Neural cell (in vitro differentiated cells): ENCODE measurements at regions not wholly inside any gene's neighbourhood (a gene's known extent, or its start where the extent isn't known, plus 50 kb on each side); places are given as distances from the start of the nearest gene placed in this dataset.
"Not testable (repeated sequence)": the region's sequence is repeated elsewhere in the genome, so short reads cannot be mapped to it uniquely, and the experiment has no call there.

Experiments
- H2AFZ ChIP-seq: fragments of 200-600, 300-800 bp; sonication (generic), shearing (Covaris generic); 2 replicates; pipeline ENCODE4 v1.6.0; 2014; ENCODE audit warnings: low read depth, mild to moderate bottlenecking, antibody characterized with exemption, low read length, moderate library complexity
- H3F3A ChIP-seq: fragments of 200-600 bp; shearing (Covaris generic); 2 replicates; pipeline ENCODE4 v1.6.1; 2016; ENCODE audit warnings: mild to moderate bottlenecking, moderate library complexity, mixed read lengths, antibody characterized with exemption, low read length; ENCODE audit not compliant: insufficient read depth, poor library complexity, severe bottlenecking
- H3K27ac ChIP-seq: fragments of 200-600, 300-800 bp; sonication (generic), shearing (Covaris generic); 2 replicates; pipeline ENCODE4 v1.5.1; 2014; ENCODE audit warnings: mild to moderate bottlenecking, low read length, moderate library complexity
- H3K27me3 ChIP-seq: fragments of 300-800, 200-600 bp; sonication (generic), shearing (Covaris generic); 2 replicates; pipeline ENCODE4 v1.6.0; 2014; ENCODE audit warnings: mild to moderate bottlenecking, low read depth, low read length, moderate library complexity; ENCODE audit not compliant: insufficient read depth
- H3K36me3 ChIP-seq: fragments of 300-800, 200-600 bp; sonication (generic), shearing (Covaris generic); 2 replicates; pipeline ENCODE4 v1.5.1; 2014; ENCODE audit warnings: mild to moderate bottlenecking, antibody characterized with exemption, low read length, moderate library complexity; ENCODE audit not compliant: insufficient read depth
- H3K4me2 ChIP-seq: fragments of 300-800, 200-600 bp; sonication (generic), shearing (Covaris generic); 2 replicates; pipeline ENCODE4 v1.6.0; 2014; ENCODE audit warnings: mild to moderate bottlenecking, low read length
- H3K4me3 ChIP-seq: fragments of 300-800, 200-600 bp; sonication (generic), shearing (Covaris generic); 2 replicates; pipeline ENCODE4 v1.5.1; 2014; ENCODE audit warnings: mild to moderate bottlenecking, low read length, moderate library complexity
- H3K79me2 ChIP-seq: fragments of 200-600 bp; shearing (Covaris generic); replicated peaks from 2 replicates; pipeline ENCODE4 v1.6.0; 2014; ENCODE audit warnings: mild to moderate bottlenecking, low read length, moderate library complexity; ENCODE audit not compliant: insufficient read depth
- H3K9ac ChIP-seq: fragments of 300-800, 200-600 bp; sonication (generic), shearing (Covaris generic); 2 replicates; pipeline ENCODE4 v1.6.1; 2016; ENCODE audit warnings: mild to moderate bottlenecking, low read length, mixed read lengths
- H3K9me2 ChIP-seq: fragments of 200-600 bp; shearing (Covaris generic); 2 replicates; pipeline ENCODE4 v1.6.1; 2016; ENCODE audit warnings: mild to moderate bottlenecking, low read length, mixed read lengths; ENCODE audit not compliant: insufficient read depth
- H3K9me3 ChIP-seq: fragments of 200-600, 300-800 bp; sonication (generic), shearing (Covaris generic); 2 replicates; pipeline ENCODE4 v1.6.1; 2016; ENCODE audit warnings: mild to moderate bottlenecking, mixed run types, low read length, moderate library complexity, mixed read lengths
- H4K20me1 ChIP-seq: fragments of 200-600 bp; shearing (Covaris generic); 2 replicates; pipeline ENCODE4 v1.6.1; 2016; ENCODE audit warnings: mild to moderate bottlenecking, mixed run types; ENCODE audit not compliant: insufficient read depth
- EP300 ChIP-seq: fragments of 450-650 bp; conservative IDR thresholded peaks from 2 replicates; pipeline ENCODE4 v1.6.1; 2014; ENCODE audit warnings: antibody characterized with exemption, mild to moderate bottlenecking, moderate library complexity; ENCODE audit not compliant: poor library complexity, severe bottlenecking
- EZH2 ChIP-seq: fragments of 200-600, 300-800 bp; shearing (Covaris generic), sonication (generic); IDR thresholded peaks from 2 replicates; pipeline ENCODE4 v1.6.1; 2014; ENCODE audit warnings: antibody characterized with exemption, low read length, borderline replicate concordance, mild to moderate bottlenecking; ENCODE audit not compliant: insufficient read depth, poor library complexity, severe bottlenecking
- MXI1 ChIP-seq: fragments of 450-650 bp; conservative IDR thresholded peaks from 2 replicates; pipeline ENCODE4 v1.6.1; 2014; ENCODE audit warnings: antibody characterized with exemption, mild to moderate bottlenecking; ENCODE audit not compliant: poor library complexity, severe bottlenecking
- POLR2AphosphoS5 ChIP-seq: IDR thresholded peaks from 2 replicates; pipeline ENCODE4 v1.6.1; 2012
- RAD21 ChIP-seq: fragments of 450-650 bp; conservative IDR thresholded peaks from 2 replicates; pipeline ENCODE4 v1.6.1; 2014; ENCODE audit warnings: antibody characterized with exemption, mild to moderate bottlenecking, moderate library complexity
- REST ChIP-seq: IDR thresholded peaks from 2 replicates; pipeline ENCODE4 v1.6.1; 2012; ENCODE audit warnings: borderline replicate concordance
- SMC3 ChIP-seq: fragments of 450-650 bp; conservative IDR thresholded peaks from 2 replicates; pipeline ENCODE4 v1.6.1; 2014; ENCODE audit warnings: antibody characterized with exemption, mild to moderate bottlenecking, moderate library complexity; ENCODE audit not compliant: poor library complexity
- TAF1 ChIP-seq: IDR thresholded peaks from 2 replicates; pipeline ENCODE4 v1.6.1; 2012; ENCODE audit warnings: low read depth
- TF ChIP-seq, protein P1 (sequence below): fragments of 450-650 bp; IDR thresholded peaks from 2 replicates; pipeline ENCODE4 v1.5.1; 2014; ENCODE audit warnings: antibody characterized with exemption, mild to moderate bottlenecking, moderate library complexity; ENCODE audit not compliant: poor library complexity, severe bottlenecking

DNA sequence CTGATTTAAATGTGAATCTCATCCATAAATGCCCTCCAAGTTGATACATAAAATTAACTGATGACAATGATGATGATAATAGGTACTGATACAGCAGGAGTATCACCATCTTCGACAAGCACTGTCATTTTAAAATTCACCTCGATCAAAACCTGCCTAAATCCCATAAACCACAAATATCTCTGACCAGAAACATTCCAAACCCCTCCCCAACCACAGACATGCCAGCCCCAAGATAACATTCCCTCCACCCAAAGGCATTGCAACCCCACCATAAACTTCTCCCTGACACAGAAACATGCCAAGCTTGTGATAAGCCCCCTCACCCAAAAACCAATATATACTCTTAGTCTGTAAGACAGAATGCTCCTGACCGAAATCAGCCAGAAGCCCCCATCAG lies 63.7 kb upstream of the WDFY3 start:
- Histone ChIP-seq H3K27me3 (no peaks in the 10 kb centered on the region), H3F3A (no peaks in the 10 kb centered on the region), H3K9me2 (no peaks in the 10 kb centered on the region), H3K27ac (no peak overlapping the region), H3K4me2 (no peak overlapping the region), H3K4me3 (no peak overlapping the region), H2AFZ (no peak overlapping the region), H4K20me1 (no peaks in the 10 kb centered on the region), H3K79me2 (no peaks in the 10 kb centered on the region), H3K9me3 (no peaks in the 10 kb centered on the region), H3K9ac (no peak overlapping the region), H3K36me3 (no peaks in the 10 kb centered on the region)
- TF ChIP-seq MXI1 (no peak), EZH2 (no peak), RAD21 (no peak), SMC3 (no peak), POLR2AphosphoS5 (no peak), TAF1 (no peak), EP300 (no peak), REST (no peak)
- TF ChIP-seq, protein P1, sequence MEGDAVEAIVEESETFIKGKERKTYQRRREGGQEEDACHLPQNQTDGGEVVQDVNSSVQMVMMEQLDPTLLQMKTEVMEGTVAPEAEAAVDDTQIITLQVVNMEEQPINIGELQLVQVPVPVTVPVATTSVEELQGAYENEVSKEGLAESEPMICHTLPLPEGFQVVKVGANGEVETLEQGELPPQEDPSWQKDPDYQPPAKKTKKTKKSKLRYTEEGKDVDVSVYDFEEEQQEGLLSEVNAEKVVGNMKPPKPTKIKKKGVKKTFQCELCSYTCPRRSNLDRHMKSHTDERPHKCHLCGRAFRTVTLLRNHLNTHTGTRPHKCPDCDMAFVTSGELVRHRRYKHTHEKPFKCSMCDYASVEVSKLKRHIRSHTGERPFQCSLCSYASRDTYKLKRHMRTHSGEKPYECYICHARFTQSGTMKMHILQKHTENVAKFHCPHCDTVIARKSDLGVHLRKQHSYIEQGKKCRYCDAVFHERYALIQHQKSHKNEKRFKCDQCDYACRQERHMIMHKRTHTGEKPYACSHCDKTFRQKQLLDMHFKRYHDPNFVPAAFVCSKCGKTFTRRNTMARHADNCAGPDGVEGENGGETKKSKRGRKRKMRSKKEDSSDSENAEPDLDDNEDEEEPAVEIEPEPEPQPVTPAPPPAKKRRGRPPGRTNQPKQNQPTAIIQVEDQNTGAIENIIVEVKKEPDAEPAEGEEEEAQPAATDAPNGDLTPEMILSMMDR: no peak

- not testable (repeated sequence) for H3K79me2 ChIP-seq, H2AFZ ChIP-seq, H4K20me1 ChIP-seq, H3K27ac ChIP-seq, H3K4me2 ChIP-seq, H3K4me3 ChIP-seq, H3K27me3 ChIP-seq, H3F3A ChIP-seq, H3K9ac ChIP-seq, H3K9me2 ChIP-seq, H3K36me3 ChIP-seq, H3K9me3 ChIP-seq
Measured at GRCh38 chr4:85033838-85034237, 67.3 kb upstream of the WDFY3 start.

DNA sequence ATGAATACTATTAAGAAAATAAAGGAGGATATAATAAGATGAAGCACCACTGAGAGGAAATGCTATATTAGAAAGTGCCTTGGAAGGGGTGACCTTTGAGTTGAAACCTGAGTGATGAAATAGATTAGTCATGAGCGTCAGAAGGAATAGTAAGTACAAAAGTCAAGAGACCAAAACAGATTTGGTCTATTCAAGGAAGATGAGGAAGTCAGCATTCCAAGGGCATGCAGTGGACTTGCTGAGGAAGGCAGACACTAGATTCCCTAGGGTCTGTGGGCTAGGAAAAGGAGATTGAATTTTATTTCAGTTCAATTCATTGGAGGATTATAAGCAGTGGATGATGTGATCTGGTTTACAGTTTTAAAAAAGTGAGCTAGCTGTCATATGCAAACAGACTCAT lies 73.0 kb upstream of the WDFY3 start:
- H3F3A ChIP-seq: no peaks in the 10 kb centered on the region
- no peak overlapping the region for H2AFZ ChIP-seq
- no peaks in the 10 kb centered on the region for H3K79me2 ChIP-seq
- TF ChIP-seq SMC3 (no peak), EZH2 (no peak), POLR2AphosphoS5 (no peak), REST (no peak), EP300 (no peak), RAD21 (no peak), TAF1 (no peak), MXI1 (no peak)
- TF ChIP-seq, protein P1: no peak
- H3K4me3 ChIP-seq: no peak overlapping the region
- no peak overlapping the region for H3K27ac ChIP-seq
- H3K27me3 ChIP-seq: no peaks in the 10 kb centered on the region
- H3K9me3 ChIP-seq: no peaks in the 10 kb centered on the region
- H3K36me3 ChIP-seq: no peaks in the 10 kb centered on the region
- no peaks in the 10 kb centered on the region for H4K20me1 ChIP-seq
- no peak overlapping the region for H3K4me2 ChIP-seq
- no peaks in the 10 kb centered on the region for H3K9me2 ChIP-seq
- H3K9ac ChIP-seq: no peak overlapping the region
